Nephron progenitor cell (in vitro differentiated cells): ENCODE measurements at regions not wholly inside any gene's neighbourhood (a gene's known extent, or its start where the extent isn't known, plus 50 kb on each side); places are given as distances from the start of the nearest gene placed in this dataset.

Experiments used
- DNase-seq: peaks from one replicate; pipeline ENCODE4 v3.0.0; 2021
- H3K27ac Mint-ChIP-seq: 2 replicates; pipeline ENCODE4 v1.8.0; 2021; ENCODE audit warnings: mild to moderate bottlenecking, moderate library complexity, mixed read lengths
- H3K27me3 Mint-ChIP-seq: 2 replicates; pipeline ENCODE4 v1.8.0; 2021; ENCODE audit warnings: mild to moderate bottlenecking, low read depth, mixed read lengths; ENCODE audit not compliant: poor library complexity
- H3K36me3 Mint-ChIP-seq: 2 replicates; pipeline ENCODE4 v1.8.0; 2021; ENCODE audit warnings: low read depth, mixed read lengths
- H3K4me1 Mint-ChIP-seq: 2 replicates; pipeline ENCODE4 v1.8.0; 2021; ENCODE audit warnings: mixed read lengths
- H3K4me3 Mint-ChIP-seq: 2 replicates; pipeline ENCODE4 v1.8.0; 2021; ENCODE audit warnings: mild to moderate bottlenecking, moderate library complexity, mixed read lengths
- H3K9me3 Mint-ChIP-seq: 2 replicates; pipeline ENCODE4 v1.8.0; 2021; ENCODE audit warnings: mild to moderate bottlenecking, moderate library complexity, mixed read lengths
- CTCF ChIP-seq: fragments of 200-600 bp; sonication (generic); IDR thresholded peaks from 2 replicates; pipeline ENCODE4 v1.5.0; 2021; ENCODE audit warnings: antibody characterized with exemption

- no peak overlapping the region for H3K4me3 Mint-ChIP-seq
- no peaks in the 10 kb centered on the region for H3K36me3 Mint-ChIP-seq
- peaks cover 6% of the 10 kb centered on the region for H3K27me3 Mint-ChIP-seq
- H3K9me3 Mint-ChIP-seq, result no peaks in the 10 kb centered on the region
- no peak for DNase-seq
- H3K27ac Mint-ChIP-seq, result no peak overlapping the region
- H3K4me1 Mint-ChIP-seq, result peaks cover 16% of the 10 kb centered on the region
- TF ChIP-seq CTCF, result no peak
Measured at GRCh38 chr2:12617366-12617765, 99.4 kb upstream of the TRIB2 start.

GRCh38 chr2:12617853-12618252, 98.9 kb upstream of the TRIB2 start:
- DNase-seq, result no peak
- Mint-ChIP-seq H3K4me3 (no peak overlapping the region), H3K4me1 (peaks cover 11% of the 10 kb centered on the region), H3K9me3 (no peaks in the 10 kb centered on the region), H3K27me3 (peaks cover 6% of the 10 kb centered on the region), H3K36me3 (no peaks in the 10 kb centered on the region), H3K27ac (no peak overlapping the region)
- no peak for TF ChIP-seq CTCF

- H3K27me3 Mint-ChIP-seq, result peaks cover 6% of the 10 kb centered on the region
- no peaks in the 10 kb centered on the region for H3K36me3 Mint-ChIP-seq
- no peak for TF ChIP-seq CTCF
- no peak for DNase-seq
- H3K4me1 Mint-ChIP-seq, result peaks cover 4% of the 10 kb centered on the region
- no peaks in the 10 kb centered on the region for H3K9me3 Mint-ChIP-seq
- no peak overlapping the region for H3K4me3 Mint-ChIP-seq
- H3K27ac Mint-ChIP-seq, result no peak overlapping the region
Measured at GRCh38 chr2:12618576-12618975, 98.2 kb upstream of the TRIB2 start.

GRCh38 chr2:12619975-12620374, 96.8 kb upstream of the TRIB2 start:
- no peak overlapping the region for H3K27ac Mint-ChIP-seq

GRCh38 chr2:12620759-12621158, 96.0 kb upstream of the TRIB2 start:
- Mint-ChIP-seq H3K4me3 (no peak overlapping the region), H3K36me3 (no peaks in the 10 kb centered on the region), H3K27me3 (peaks cover 3% of the 10 kb centered on the region), H3K27ac (no peak overlapping the region), H3K9me3 (no peaks in the 10 kb centered on the region), H3K4me1 (peaks cover 8% of the 10 kb centered on the region)
- no peak for DNase-seq
- no peak for TF ChIP-seq CTCF

More at GRCh38 chr2:12619975-12620374, 96.8 kb upstream of the TRIB2 start:
- TF ChIP-seq CTCF, result no peak
- Mint-ChIP-seq H3K4me3 (no peak overlapping the region), H3K27me3 (peaks cover 3% of the 10 kb centered on the region), H3K4me1 (peaks cover 2% of the 10 kb centered on the region), H3K36me3 (no peaks in the 10 kb centered on the region), H3K9me3 (no peaks in the 10 kb centered on the region)
- no peak for DNase-seq

GRCh38 chr2:12623051-12623450, 93.7 kb upstream of the TRIB2 start:
- no peaks in the 10 kb centered on the region for H3K27me3 Mint-ChIP-seq
- H3K27ac Mint-ChIP-seq, result no peak overlapping the region
- H3K4me3 Mint-ChIP-seq, result no peak overlapping the region
- H3K9me3 Mint-ChIP-seq, result no peaks in the 10 kb centered on the region
- TF ChIP-seq CTCF, result no peak
- no peaks in the 10 kb centered on the region for H3K36me3 Mint-ChIP-seq
- DNase-seq, result no peak
- H3K4me1 Mint-ChIP-seq, result peaks cover 8% of the 10 kb centered on the region
